Left lung (tissue), 4 donors: ENCODE measurements at regions not wholly inside any gene's neighbourhood (a gene's known extent, or its start where the extent isn't known, plus 50 kb on each side); places are given as distances from the start of the nearest gene placed in this dataset.

Source experiments
- ATAC-seq: fragments of 200-7000 bp; cut with Tn5 transposase; one replicate; pipeline ENCODE4 v1.9.1; 2020; ENCODE audit warnings: moderate library complexity
- DNase-seq, 4 donors: peaks; one replicate each; pipeline ENCODE4 v3.0.0-alpha.2; 2013 to 2020
- H3K27ac ChIP-seq, 2 donors: fragments of 200-600 bp; sonication (generic) in 1 of 2; one replicate each; pipeline versions ENCODE4 v1.5.0 to v1.8.0; 2020 to 2021
- H3K27me3 ChIP-seq, 2 donors: fragments of 200-600 bp; sonication (generic) in 1 of 2; one replicate each; pipeline versions ENCODE4 v1.5.0 to v1.8.0; 2020 to 2021
- H3K36me3 ChIP-seq, 2 donors: fragments of 200-600 bp; sonication (generic) in 1 of 2; one replicate each; pipeline versions ENCODE4 v1.5.0 to v1.8.0; 2020 to 2021
- H3K4me1 ChIP-seq, 2 donors: fragments of 200-600 bp; one replicate each; pipeline ENCODE4 v1.8.0; 2021
- H3K4me3 ChIP-seq, 2 donors: fragments of 200-600 bp; sonication (generic) in 1 of 2; one replicate each; pipeline versions ENCODE4 v1.5.0 to v1.8.0; 2020 to 2021; ENCODE audit warnings: mild to moderate bottlenecking in 1 of 2
- H3K9me3 ChIP-seq, 2 donors: fragments of 200-600 bp; sonication (generic) in 1 of 2; one replicate each; pipeline versions ENCODE4 v1.5.0 to v1.8.0; 2020 to 2021
- CTCF ChIP-seq, 2 donors: fragments of 200-600 bp; sonication (generic) in 1 of 2; IDR thresholded peaks; one replicate each; pipeline versions ENCODE4 v1.5.0 to v1.8.0; 2021; ENCODE audit warnings: antibody characterized with exemption in 2 of 2
- intact Hi-C, 2 donors: fragments of 100-400 bp; cut with DNase I; formaldehyde crosslinking; loops; one replicate each; pipeline versions ENCODE4 v1.11.2 to v1.14.2; 2022
- donor health status: DM: no; HTN: yes; CAD: no.
- donor health status: DM: no; HTN: no; CAD: no.

DNA sequence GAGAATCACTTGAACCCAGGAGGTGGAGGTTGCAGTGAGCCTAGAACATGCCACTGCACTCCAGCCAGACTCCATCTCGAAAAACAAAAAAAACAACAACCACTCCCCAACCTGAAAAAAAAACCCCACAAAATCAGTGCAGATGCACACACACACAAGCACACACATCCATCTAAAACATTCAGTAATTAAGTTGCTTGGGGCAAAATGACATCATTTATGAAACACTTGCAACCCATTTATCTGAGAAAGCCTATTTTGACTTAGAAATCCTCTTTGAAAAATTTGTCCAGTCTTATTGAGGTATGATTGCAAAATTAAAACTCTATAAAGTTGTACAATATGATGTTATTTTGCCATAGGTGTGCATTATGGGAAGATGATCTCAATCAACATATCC lies 525.5 kb upstream of the AMELY start:
- ATAC-seq (no peak), DNase-seq (no peak)
- Histone ChIP-seq H3K4me1 (no peaks in the 10 kb centered on the region), H3K4me3 (no peak overlapping the region), H3K27ac (no peak overlapping the region), H3K9me3 (no peaks in the 10 kb centered on the region), H3K27me3 (no peaks in the 10 kb centered on the region), H3K36me3 (no peaks in the 10 kb centered on the region)
- intact Hi-C loops = no loop called here
- no peak for TF ChIP-seq CTCF (IDR thresholded peaks at IDR 0.05)

DNA sequence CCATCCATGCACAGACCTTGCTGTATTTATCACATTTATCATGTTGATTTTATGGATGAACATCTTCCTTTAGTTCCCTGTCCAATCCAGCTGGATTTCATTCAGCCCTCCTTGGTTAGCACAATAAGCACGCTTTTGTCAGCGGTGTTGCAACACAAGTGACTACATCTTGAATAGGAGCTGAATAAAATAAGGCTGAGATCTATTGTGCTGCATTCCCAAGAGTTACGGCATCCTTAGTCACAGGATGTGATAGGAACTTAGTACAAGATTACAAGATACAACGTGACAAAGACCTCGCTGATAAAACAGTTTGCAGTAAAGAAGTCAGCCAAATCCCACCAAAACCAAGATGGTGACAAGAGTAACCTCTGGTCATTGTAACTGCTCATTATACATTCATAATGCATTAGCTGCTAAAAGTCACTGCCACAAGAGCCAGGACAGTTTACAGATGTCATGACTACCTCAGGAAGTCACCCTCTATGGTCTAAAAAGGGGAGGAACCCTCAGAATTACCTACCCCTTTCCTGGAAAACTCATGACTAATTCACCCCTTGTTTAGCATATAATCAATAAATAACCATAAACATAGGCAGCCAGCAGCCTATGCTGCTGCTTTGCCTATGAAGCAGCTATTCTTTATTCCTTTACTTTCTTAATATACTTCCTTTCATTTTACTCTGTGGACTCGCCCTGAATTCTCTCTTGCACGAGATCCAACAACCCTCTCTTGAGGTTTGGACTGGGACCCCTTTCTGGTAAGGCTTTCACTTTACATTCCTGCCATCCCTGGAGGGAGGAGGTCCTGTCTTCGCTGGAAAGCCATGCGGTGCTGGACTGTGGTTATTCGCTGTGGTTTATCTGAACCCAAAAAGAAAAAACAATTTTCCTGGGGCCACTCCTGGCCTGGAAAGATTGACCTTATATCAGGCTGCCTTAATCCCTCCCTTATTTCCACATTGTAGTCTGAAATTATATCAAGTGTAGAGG lies 522.6 kb upstream of the AMELY start:
- intact Hi-C loops = no loop called here
- DNase-seq (no peak), ATAC-seq (no peak)
- H3K4me3 ChIP-seq = no peak overlapping the region
- H3K27me3 ChIP-seq = no peaks in the 10 kb centered on the region
- no peaks in the 10 kb centered on the region for H3K36me3 ChIP-seq
- TF ChIP-seq CTCF (IDR thresholded peaks at IDR 0.05) = no peak
- H3K27ac ChIP-seq = no peak overlapping the region
- H3K4me1 ChIP-seq = no peaks in the 10 kb centered on the region
- H3K9me3 ChIP-seq = no peaks in the 10 kb centered on the region

GRCh38 chrY:7419165-7419564 lies 507.6 kb upstream of the AMELY start:
- no peaks in the 10 kb centered on the region for H3K27me3 ChIP-seq
- intact Hi-C loops = no loop called here
- TF ChIP-seq CTCF (IDR thresholded peaks at IDR 0.05) = no peak
- no peak overlapping the region for H3K4me3 ChIP-seq
- DNase-seq (no peak), ATAC-seq (no peak)
- no peaks in the 10 kb centered on the region for H3K36me3 ChIP-seq
- H3K27ac ChIP-seq = no peak overlapping the region
- no peaks in the 10 kb centered on the region for H3K4me1 ChIP-seq
- peaks cover 0 to 5% of the 10 kb centered on the region in 2 donors for H3K9me3 ChIP-seq

DNA sequence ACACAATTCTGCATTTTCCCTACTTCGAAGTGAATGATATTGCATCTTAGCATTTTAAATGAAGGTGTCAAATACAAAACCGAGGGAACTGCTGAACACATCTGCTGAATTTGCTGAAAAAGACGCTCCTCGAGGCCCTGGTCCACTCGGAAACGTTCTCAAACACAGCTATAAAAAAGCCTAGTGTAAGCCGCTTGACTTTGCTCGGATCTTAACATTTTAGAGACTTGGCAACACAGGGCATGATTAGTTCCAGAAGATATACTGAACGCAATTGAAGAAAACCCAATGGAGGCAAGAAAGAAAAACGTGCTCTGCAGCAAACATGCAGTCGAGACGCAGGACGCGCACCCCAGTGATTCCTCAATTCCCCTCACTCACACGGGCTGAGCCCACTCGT lies 506.4 kb upstream of the AMELY start:
- DNase-seq (no peak), ATAC-seq (no peak)
- H3K27me3 ChIP-seq = no peaks in the 10 kb centered on the region
- H3K4me3 ChIP-seq = no peak overlapping the region
- no peaks in the 10 kb centered on the region for H3K9me3 ChIP-seq
- TF ChIP-seq CTCF (IDR thresholded peaks at IDR 0.05) = no peak
- intact Hi-C loops = no loop called here
- no peaks in the 10 kb centered on the region for H3K36me3 ChIP-seq
- H3K27ac ChIP-seq = no peak overlapping the region
- no peaks in the 10 kb centered on the region for H3K4me1 ChIP-seq

GRCh38 chrY:7416406-7416805 lies 504.9 kb upstream of the AMELY start:
- H3K27ac ChIP-seq = no peak overlapping the region
- no peak overlapping the region for H3K4me3 ChIP-seq
- H3K4me1 ChIP-seq = no peaks in the 10 kb centered on the region
- no peak for TF ChIP-seq CTCF (IDR thresholded peaks at IDR 0.05)
- intact Hi-C loops = no loop called here
- H3K9me3 ChIP-seq = no peaks in the 10 kb centered on the region
- H3K36me3 ChIP-seq = no peaks in the 10 kb centered on the region
- DNase-seq (no peak), ATAC-seq (no peak)
- no peaks in the 10 kb centered on the region for H3K27me3 ChIP-seq
